ENCODE measurements at regions not wholly inside any gene's neighbourhood (a gene's known extent, or its start where the extent isn't known, plus 50 kb on each side); places are given as distances from the start of the nearest gene placed in this dataset.

DNA sequence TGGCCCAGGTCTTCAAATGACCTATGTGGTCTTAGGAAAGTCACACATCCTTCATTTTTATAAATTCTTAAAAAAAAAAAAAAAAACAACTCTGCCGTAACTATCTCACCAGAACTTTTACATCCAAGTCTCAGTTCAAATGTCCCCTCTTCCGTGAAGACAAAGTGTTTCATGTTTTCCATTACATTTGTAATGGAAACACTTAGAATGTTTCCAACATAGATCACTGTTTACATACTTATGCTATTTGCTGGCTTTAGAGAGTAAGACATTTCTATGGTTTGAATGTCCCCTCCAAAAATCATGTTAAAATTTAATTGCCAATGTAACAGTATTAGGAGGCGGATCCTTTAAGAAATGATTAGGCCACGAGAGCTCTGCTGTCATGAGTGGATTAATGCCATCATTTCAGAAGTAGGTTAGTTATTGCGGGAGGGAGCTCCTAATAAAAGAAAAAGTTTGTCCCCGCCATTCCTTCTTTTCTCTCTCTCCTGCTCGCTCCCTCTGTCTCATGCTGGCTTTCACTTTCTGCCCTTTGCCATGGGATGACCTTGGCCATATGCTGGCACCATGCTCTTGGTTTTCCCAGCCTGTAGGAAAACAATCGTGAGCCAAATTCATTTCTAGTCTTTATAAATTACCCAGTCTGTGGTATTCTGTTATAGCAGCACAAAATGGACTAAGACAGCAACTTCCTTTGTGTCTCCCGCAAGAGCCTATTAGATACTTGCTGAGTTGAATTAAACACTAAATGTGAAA, 887.8 kb upstream of the SOX9 start:
- TF ChIP-seq TAF1 (IDR thresholded peaks at IDR 0.05; ENCODE audit: low read depth): no peak
- TF ChIP-seq YY1 (IDR thresholded peaks at IDR 0.05; ENCODE audit: low read depth): no peak
- no peak for TF ChIP-seq EGR1 (IDR thresholded peaks at IDR 0.05)
- no peak for TF ChIP-seq REST (IDR thresholded peaks at IDR 0.05; ENCODE audit: low read depth)
- TF ChIP-seq, protein P1, sequence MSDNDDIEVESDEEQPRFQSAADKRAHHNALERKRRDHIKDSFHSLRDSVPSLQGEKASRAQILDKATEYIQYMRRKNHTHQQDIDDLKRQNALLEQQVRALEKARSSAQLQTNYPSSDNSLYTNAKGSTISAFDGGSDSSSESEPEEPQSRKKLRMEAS (IDR thresholded peaks at IDR 0.05): no peak
- no peak for TF ChIP-seq CREB1 (IDR thresholded peaks at IDR 0.05; ENCODE audit: low read depth)
- no peak for TF ChIP-seq TCF12 (IDR thresholded peaks at IDR 0.05; ENCODE audit: low read depth)
- no peak for TF ChIP-seq NFIC (IDR thresholded peaks at IDR 0.05)
- TF ChIP-seq FOXM1 (IDR thresholded peaks at IDR 0.05; ENCODE audit: borderline replicate concordance, low read depth): no peak
- TF ChIP-seq CEBPB (IDR thresholded peaks at IDR 0.05): no peak
- TF ChIP-seq ZBTB7A (IDR thresholded peaks at IDR 0.05; ENCODE audit: low read depth): no peak
- TF ChIP-seq EP300 (IDR thresholded peaks at IDR 0.05; ENCODE audit: borderline replicate concordance): no peak
- TF ChIP-seq RAD21 (IDR thresholded peaks at IDR 0.05; ENCODE audit: low read depth): no peak
- TF ChIP-seq TEAD4 (IDR thresholded peaks at IDR 0.05): no peak
- TF ChIP-seq USF1 (IDR thresholded peaks at IDR 0.05): no peak

GRCh38 chr17:71234349-71234748, 886.5 kb upstream of the SOX9 start:
- no peak for TF ChIP-seq YY1 (IDR thresholded peaks at IDR 0.05; ENCODE audit: low read depth)
- no peak for TF ChIP-seq CEBPB (IDR thresholded peaks at IDR 0.05)
- no peak for TF ChIP-seq ZBTB7A (IDR thresholded peaks at IDR 0.05; ENCODE audit: low read depth)
- no peak for TF ChIP-seq FOXM1 (IDR thresholded peaks at IDR 0.05; ENCODE audit: borderline replicate concordance, low read depth)

- TF ChIP-seq RAD21 (IDR thresholded peaks at IDR 0.05; ENCODE audit: low read depth) (peak; percentile 45), USF1 (IDR thresholded peaks at IDR 0.05) (no peak), TCF12 (IDR thresholded peaks at IDR 0.05; ENCODE audit: low read depth) (no peak), CEBPB (IDR thresholded peaks at IDR 0.05) (no peak), YY1 (IDR thresholded peaks at IDR 0.05; ENCODE audit: low read depth) (no peak), FOXM1 (IDR thresholded peaks at IDR 0.05; ENCODE audit: borderline replicate concordance, low read depth) (no peak), CREB1 (IDR thresholded peaks at IDR 0.05; ENCODE audit: low read depth) (no peak), ZBTB7A (IDR thresholded peaks at IDR 0.05; ENCODE audit: low read depth) (no peak)
Measured at GRCh38 chr17:71237903-71238538, 882.8 kb upstream of the SOX9 start.

DNA sequence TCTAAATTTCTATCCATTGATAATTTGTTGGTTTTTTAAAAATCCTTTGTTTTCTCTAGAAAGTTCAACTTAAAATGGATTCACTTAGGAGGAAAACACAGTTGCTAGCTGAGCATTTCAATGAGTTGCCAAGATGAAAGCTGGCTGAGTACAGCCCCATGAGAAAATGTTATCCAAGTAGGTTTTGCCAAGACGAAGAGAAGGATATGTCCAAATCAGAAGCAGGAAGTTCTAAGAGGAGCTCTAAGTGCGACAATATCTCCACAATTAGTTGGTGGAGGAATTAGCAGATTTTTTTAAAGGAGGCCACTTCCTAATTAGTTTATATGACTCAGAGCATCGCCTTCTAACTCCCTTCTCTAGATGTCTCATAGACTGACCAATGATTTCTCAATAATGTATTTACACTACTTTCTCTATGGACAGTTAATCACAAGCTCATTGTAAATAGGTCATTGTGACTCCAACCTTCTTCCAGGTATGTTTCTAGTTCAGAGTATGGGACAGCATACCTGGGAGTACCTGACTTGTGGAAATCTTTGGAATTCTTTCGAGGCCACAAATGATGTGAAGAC, 873.3 kb upstream of the SOX9 start:
- no peak for TF ChIP-seq TAF1 (IDR thresholded peaks at IDR 0.05; ENCODE audit: low read depth)
- TF ChIP-seq RAD21 (IDR thresholded peaks at IDR 0.05; ENCODE audit: low read depth): no peak
- no peak for TF ChIP-seq EP300 (IDR thresholded peaks at IDR 0.05; ENCODE audit: borderline replicate concordance)
- TF ChIP-seq EGR1 (IDR thresholded peaks at IDR 0.05): no peak
- TF ChIP-seq, protein P1 (IDR thresholded peaks at IDR 0.05): no peak
- no peak for TF ChIP-seq YY1 (IDR thresholded peaks at IDR 0.05; ENCODE audit: low read depth)
- no peak for TF ChIP-seq CREB1 (IDR thresholded peaks at IDR 0.05; ENCODE audit: low read depth)
- no peak for TF ChIP-seq FOXM1 (IDR thresholded peaks at IDR 0.05; ENCODE audit: borderline replicate concordance, low read depth)
- TF ChIP-seq REST (IDR thresholded peaks at IDR 0.05; ENCODE audit: low read depth): no peak

DNA sequence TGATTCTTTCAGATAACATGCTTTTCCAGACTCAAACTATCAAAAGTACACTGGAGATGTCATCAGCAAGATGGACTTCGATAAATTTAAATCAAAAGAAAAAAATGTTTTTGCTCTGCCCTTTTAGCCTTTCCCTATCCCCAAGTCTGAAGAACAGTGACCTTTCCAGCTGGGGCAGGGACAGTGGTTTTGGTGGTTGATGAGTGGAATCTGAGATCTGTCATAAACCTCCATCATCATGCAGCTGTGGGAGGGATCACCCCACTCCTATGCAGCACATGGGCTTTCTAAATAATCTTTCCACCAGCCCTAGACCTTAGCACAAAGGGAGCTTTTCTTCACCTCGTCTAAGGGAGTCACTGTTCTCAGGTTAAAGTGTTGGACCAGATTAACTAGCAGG, 869.5 kb upstream of the SOX9 start:
- no peak for TF ChIP-seq CEBPB (IDR thresholded peaks at IDR 0.05)
- no peak for TF ChIP-seq FOXM1 (IDR thresholded peaks at IDR 0.05; ENCODE audit: borderline replicate concordance, low read depth)
- TF ChIP-seq EGR1 (IDR thresholded peaks at IDR 0.05): no peak
- TF ChIP-seq, protein P1 (IDR thresholded peaks at IDR 0.05): no peak
- TF ChIP-seq NFIC (IDR thresholded peaks at IDR 0.05): no peak
- no peak for TF ChIP-seq YY1 (IDR thresholded peaks at IDR 0.05; ENCODE audit: low read depth)
- TF ChIP-seq TCF12 (IDR thresholded peaks at IDR 0.05; ENCODE audit: low read depth): no peak
- no peak for TF ChIP-seq REST (IDR thresholded peaks at IDR 0.05; ENCODE audit: low read depth)
- TF ChIP-seq CREB1 (IDR thresholded peaks at IDR 0.05; ENCODE audit: low read depth): no peak
- TF ChIP-seq EP300 (IDR thresholded peaks at IDR 0.05; ENCODE audit: borderline replicate concordance): no peak
- TF ChIP-seq TAF1 (IDR thresholded peaks at IDR 0.05; ENCODE audit: low read depth): no peak
- no peak for TF ChIP-seq TEAD4 (IDR thresholded peaks at IDR 0.05)
- no peak for TF ChIP-seq USF1 (IDR thresholded peaks at IDR 0.05)
- no peak for TF ChIP-seq ZBTB7A (IDR thresholded peaks at IDR 0.05; ENCODE audit: low read depth)
- TF ChIP-seq RAD21 (IDR thresholded peaks at IDR 0.05; ENCODE audit: low read depth): no peak
